HG02840 (cell line): ENCODE measurements at regions not wholly inside any gene's neighbourhood (a gene's known extent, or its start where the extent isn't known, plus 50 kb on each side); places are given as distances from the start of the nearest gene placed in this dataset.

Experiments
- ATAC-seq: cut with Tn5 transposase; IDR thresholded peaks from one replicate; pipeline ENCODE4 v1.9.1; 2021; ENCODE audit warnings: mild to moderate bottlenecking, moderate library complexity, moderate number of reproducible peaks; ENCODE audit not compliant: unreplicated experiment, low FRiP score

- ATAC-seq: no peak
Measured at GRCh38 chr7:94222516-94222915, 172.2 kb upstream of the COL1A2 start.

- no peak for ATAC-seq
Measured at GRCh38 chr7:94223375-94224084, 171.2 kb upstream of the COL1A2 start.

- ATAC-seq: no peak
Measured at GRCh38 chr7:94228223-94228622, 166.5 kb upstream of the COL1A2 start.

GRCh38 chr7:94228678-94229077, 166.0 kb upstream of the COL1A2 start:
- no peak for ATAC-seq

- no peak for ATAC-seq
Measured at GRCh38 chr7:94231305-94231704, 163.4 kb upstream of the COL1A2 start.

GRCh38 chr7:94236960-94237359, 157.7 kb upstream of the COL1A2 start:
- ATAC-seq: no peak

GRCh38 chr7:94237417-94237816, 157.3 kb upstream of the COL1A2 start:
- no peak for ATAC-seq

- ATAC-seq: no peak
Measured at GRCh38 chr7:94239661-94240234, 154.9 kb upstream of the COL1A2 start.

- ATAC-seq: no peak
Measured at GRCh38 chr7:94240902-94241301, 153.8 kb upstream of the COL1A2 start.

GRCh38 chr7:94241402-94241925, 153.2 kb upstream of the COL1A2 start:
- ATAC-seq: no peak

GRCh38 chr7:94243066-94243711, 151.5 kb upstream of the COL1A2 start:
- ATAC-seq: no peak

- no peak for ATAC-seq
Measured at GRCh38 chr7:94244760-94245159, 149.9 kb upstream of the COL1A2 start.

- ATAC-seq: no peak
Measured at GRCh38 chr7:94245500-94245899, 149.2 kb upstream of the COL1A2 start.

- no peak for ATAC-seq
Measured at GRCh38 chr7:94247970-94248369, 146.7 kb upstream of the COL1A2 start.

GRCh38 chr7:94249631-94250030, 145.1 kb upstream of the COL1A2 start:
- no peak for ATAC-seq

GRCh38 chr7:94250124-94250523, 144.6 kb upstream of the COL1A2 start:
- no peak for ATAC-seq

- ATAC-seq: no peak
Measured at GRCh38 chr7:94250987-94251386, 143.7 kb upstream of the COL1A2 start.

GRCh38 chr7:94252124-94252523, 142.6 kb upstream of the COL1A2 start:
- no peak for ATAC-seq

GRCh38 chr7:94252971-94253370, 141.7 kb upstream of the COL1A2 start:
- ATAC-seq: no peak

GRCh38 chr7:94253686-94254085, 141.0 kb upstream of the COL1A2 start:
- no peak for ATAC-seq

GRCh38 chr7:94258418-94259300, 136.0 kb upstream of the COL1A2 start:
- no peak for ATAC-seq
